Neutrophil (primary cell): ENCODE measurements at regions not wholly inside any gene's neighbourhood (a gene's known extent, or its start where the extent isn't known, plus 50 kb on each side); places are given as distances from the start of the nearest gene placed in this dataset.

Source experiments
- H3K27ac ChIP-seq: fragments of 200-600 bp; sonication (generic); 2 replicates; pipeline ENCODE4 v1.5.1; 2016; ENCODE audit warnings: mild to moderate bottlenecking, moderate library complexity
- H3K27me3 ChIP-seq: fragments of 200-600 bp; sonication (generic); 2 replicates; pipeline ENCODE4 v1.6.0; 2016; ENCODE audit warnings: mild to moderate bottlenecking
- H3K36me3 ChIP-seq: fragments of 200-600 bp; sonication (generic); 2 replicates; pipeline ENCODE4 v1.5.1; 2017
- H3K4me1 ChIP-seq, 2 experiments: fragments of 200-600 bp in 1 of 2; sonication (generic) in 1 of 2; 1 replicate in 1 of 2; 2 replicates in 1 of 2; pipeline versions ENCODE4 v1.5.1 to v1.6.1; 2013 to 2016; ENCODE audit warnings: low read depth in 1 of 2, low read length in 1 of 2, mild to moderate bottlenecking in 1 of 2, moderate library complexity in 1 of 2; ENCODE audit not compliant: control insufficient read depth in 1 of 2, insufficient read depth in 1 of 2
- H3K4me3 ChIP-seq, 2 experiments: fragments of 200-600 bp in 1 of 2; sonication (generic) in 1 of 2; 1 replicate in 1 of 2; 2 replicates in 1 of 2; pipeline ENCODE4 v1.5.1; 2013 to 2016; ENCODE audit warnings: low read depth in 1 of 2, low read length in 1 of 2, mild to moderate bottlenecking in 1 of 2, moderate library complexity in 1 of 2
- H3K9me3 ChIP-seq: fragments of 200-600 bp; sonication (generic); 2 replicates; pipeline ENCODE4 v1.5.1; 2016
- TF ChIP-seq, protein P1 (sequence below): fragments of 200-600 bp; sonication (generic); IDR thresholded peaks from 2 replicates; pipeline ENCODE4 v1.5.1; 2016; ENCODE audit warnings: antibody characterized with exemption

DNA sequence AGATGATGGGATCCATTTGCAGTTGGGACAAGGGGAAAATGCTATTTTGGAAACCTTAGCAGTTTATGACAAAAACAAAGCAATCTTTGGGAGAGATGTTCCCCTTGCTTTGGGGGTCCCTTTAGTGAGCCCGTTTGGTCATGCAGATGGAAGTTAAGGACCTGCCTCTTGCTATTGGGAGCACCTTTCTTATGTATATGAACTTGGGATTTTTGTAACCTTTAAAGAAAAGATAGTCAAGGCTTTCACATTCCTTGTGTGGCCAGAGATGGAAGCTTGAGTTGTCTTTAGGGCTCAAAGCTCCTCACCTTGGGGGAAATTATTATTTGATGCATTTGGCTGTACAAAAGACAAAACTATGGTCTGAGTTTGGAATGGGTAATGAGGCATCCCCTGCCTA, 179.0 kb upstream of the PLPP4 start:
- no peaks in the 10 kb centered on the region for H3K9me3 ChIP-seq
- TF ChIP-seq, protein P1, sequence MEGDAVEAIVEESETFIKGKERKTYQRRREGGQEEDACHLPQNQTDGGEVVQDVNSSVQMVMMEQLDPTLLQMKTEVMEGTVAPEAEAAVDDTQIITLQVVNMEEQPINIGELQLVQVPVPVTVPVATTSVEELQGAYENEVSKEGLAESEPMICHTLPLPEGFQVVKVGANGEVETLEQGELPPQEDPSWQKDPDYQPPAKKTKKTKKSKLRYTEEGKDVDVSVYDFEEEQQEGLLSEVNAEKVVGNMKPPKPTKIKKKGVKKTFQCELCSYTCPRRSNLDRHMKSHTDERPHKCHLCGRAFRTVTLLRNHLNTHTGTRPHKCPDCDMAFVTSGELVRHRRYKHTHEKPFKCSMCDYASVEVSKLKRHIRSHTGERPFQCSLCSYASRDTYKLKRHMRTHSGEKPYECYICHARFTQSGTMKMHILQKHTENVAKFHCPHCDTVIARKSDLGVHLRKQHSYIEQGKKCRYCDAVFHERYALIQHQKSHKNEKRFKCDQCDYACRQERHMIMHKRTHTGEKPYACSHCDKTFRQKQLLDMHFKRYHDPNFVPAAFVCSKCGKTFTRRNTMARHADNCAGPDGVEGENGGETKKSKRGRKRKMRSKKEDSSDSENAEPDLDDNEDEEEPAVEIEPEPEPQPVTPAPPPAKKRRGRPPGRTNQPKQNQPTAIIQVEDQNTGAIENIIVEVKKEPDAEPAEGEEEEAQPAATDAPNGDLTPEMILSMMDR, result no peak

GRCh38 chr10:120279196-120279595, 177.8 kb upstream of the PLPP4 start:
- H3K9me3 ChIP-seq, result no peaks in the 10 kb centered on the region
- TF ChIP-seq, protein P1, result no peak
- no peaks in the 10 kb centered on the region for H3K4me1 ChIP-seq
- H3K36me3 ChIP-seq, result no peaks in the 10 kb centered on the region
- no peak overlapping the region for H3K4me3 ChIP-seq
- H3K27me3 ChIP-seq, result no peaks in the 10 kb centered on the region
- H3K27ac ChIP-seq, result no peak overlapping the region

More for the DNA sequence above, 179.0 kb upstream of the PLPP4 start:
- Histone ChIP-seq H3K4me3 (no peak overlapping the region), H3K27me3 (no peaks in the 10 kb centered on the region), H3K27ac (no peak overlapping the region), H3K36me3 (no peaks in the 10 kb centered on the region), H3K4me1 (no peaks in the 10 kb centered on the region)

DNA sequence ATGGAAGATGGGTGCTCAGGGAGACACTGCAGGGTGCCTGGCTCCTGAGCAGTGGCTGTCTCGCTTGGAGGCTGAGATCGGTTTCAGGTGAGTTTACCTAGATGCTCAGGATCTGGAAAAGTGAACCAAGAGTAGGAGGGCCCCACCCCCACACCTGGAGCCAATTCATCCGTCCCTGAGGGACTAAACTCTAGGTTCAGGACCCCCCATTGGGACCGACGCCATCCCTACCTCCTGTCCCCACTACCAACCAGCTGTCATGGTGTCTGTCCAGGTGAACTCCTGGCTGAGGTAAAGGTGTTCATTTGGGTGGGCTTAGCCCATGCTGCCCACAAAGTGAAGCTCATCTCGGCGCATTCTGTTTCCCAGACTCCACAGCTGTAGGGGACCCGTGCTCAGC, 174.6 kb upstream of the PLPP4 start:
- TF ChIP-seq, protein P1, result no peak
- no peak overlapping the region for H3K27ac ChIP-seq
- no peak overlapping the region for H3K4me3 ChIP-seq
- no peaks in the 10 kb centered on the region for H3K4me1 ChIP-seq
- no peaks in the 10 kb centered on the region for H3K9me3 ChIP-seq
- H3K36me3 ChIP-seq, result no peaks in the 10 kb centered on the region
- no peaks in the 10 kb centered on the region for H3K27me3 ChIP-seq

- Histone ChIP-seq H3K4me3 (no peak overlapping the region), H3K4me1 (no peaks in the 10 kb centered on the region)
- TF ChIP-seq, protein P1, result no peak
Measured at GRCh38 chr10:120282846-120283492, 174.1 kb upstream of the PLPP4 start.

DNA sequence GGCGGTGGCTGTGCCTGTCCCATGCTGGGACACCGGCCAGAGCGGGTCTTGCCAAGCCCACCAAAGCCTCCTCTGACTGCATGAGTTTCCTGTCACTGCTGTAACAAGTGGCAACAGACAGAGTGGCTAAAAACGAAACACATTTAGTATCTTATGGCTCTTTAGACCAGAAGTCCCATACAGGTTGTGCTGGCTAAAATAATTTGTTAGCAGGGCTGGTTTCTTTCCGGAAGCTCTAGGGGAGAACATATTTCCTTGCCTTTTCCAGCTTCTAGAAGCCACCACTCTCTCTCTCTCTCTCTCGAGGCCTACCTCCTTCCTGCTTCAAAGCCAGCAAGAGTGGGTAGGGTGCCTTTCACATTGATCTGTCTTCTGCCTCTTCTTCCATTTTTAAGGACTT, 171.6 kb upstream of the PLPP4 start:
- no peak overlapping the region for H3K4me3 ChIP-seq
- no peaks in the 10 kb centered on the region for H3K4me1 ChIP-seq
- H3K27ac ChIP-seq, result no peak overlapping the region
- TF ChIP-seq, protein P1, result no peak
- H3K9me3 ChIP-seq, result no peaks in the 10 kb centered on the region
- no peaks in the 10 kb centered on the region for H3K27me3 ChIP-seq
- no peaks in the 10 kb centered on the region for H3K36me3 ChIP-seq

More at GRCh38 chr10:120282846-120283492, 174.1 kb upstream of the PLPP4 start:
- no peaks in the 10 kb centered on the region for H3K27me3 ChIP-seq
- H3K36me3 ChIP-seq, result no peaks in the 10 kb centered on the region
- no peaks in the 10 kb centered on the region for H3K9me3 ChIP-seq
- H3K27ac ChIP-seq, result no peak overlapping the region
